Kidney (tissue), 13 donors: ENCODE measurements at regions not wholly inside any gene's neighbourhood (a gene's known extent, or its start where the extent isn't known, plus 50 kb on each side); places are given as distances from the start of the nearest gene placed in this dataset.
A peak's percentile ranks its signal among the peaks of the same experiment; 100 is the strongest.
"Not testable (repeated sequence)": the region's sequence is repeated elsewhere in the genome, so short reads cannot be mapped to it uniquely, and the experiment has no call there.

Experiments
- DNase-seq, 5 donors: peaks; one replicate each; pipeline ENCODE4 v3.0.0-alpha.2; 2013 to 2020
- FAIRE-seq: peaks from 2 replicates; lab custom pipeline; 2012; peaks lifted over from hg19 to GRCh38; lab: Jason Lieb, UNC
- H3K27ac ChIP-seq, 2 donors: one replicate each; pipeline ENCODE4 v1.7.0; 2013; ENCODE audit warnings: low read depth in 2 of 2, low read length in 2 of 2, inconsistent platforms in 1 of 2
- H3K27me3 ChIP-seq: one replicate; pipeline ENCODE4 v1.7.1; 2013; ENCODE audit warnings: low read length, inconsistent platforms; ENCODE audit not compliant: control insufficient read depth, insufficient read depth
- H3K36me3 ChIP-seq, 3 donors: one replicate each; pipeline versions ENCODE4 v1.7.0 to v1.7.1; 2013; ENCODE audit warnings: low read length in 3 of 3, control low read depth in 1 of 3, inconsistent platforms in 1 of 3; ENCODE audit not compliant: insufficient read depth in 3 of 3, control insufficient read depth in 2 of 3
- H3K4me1 ChIP-seq, 3 donors: one replicate each; pipeline versions ENCODE4 v1.7.0 to v1.7.1; 2013; ENCODE audit warnings: low read length in 3 of 3, inconsistent platforms in 1 of 3, low read depth in 1 of 3; ENCODE audit not compliant: control insufficient read depth in 2 of 3, insufficient read depth in 2 of 3
- H3K4me3 ChIP-seq, 3 donors: one replicate each; pipeline versions ENCODE4 v1.7.0 to v1.8.1; 2013; ENCODE audit warnings: low read length in 3 of 3, control low read depth in 1 of 3, inconsistent platforms in 1 of 3
- H3K9ac ChIP-seq, 3 donors: one replicate each; pipeline versions ENCODE4 v1.7.0 to v1.7.1; 2013; ENCODE audit warnings: low read length in 3 of 3, control low read depth in 1 of 3, inconsistent platforms in 1 of 3
- H3K9me3 ChIP-seq, 3 donors: one replicate each; pipeline versions ENCODE4 v1.7.0 to v1.7.1; 2013; ENCODE audit warnings: low read length in 3 of 3, control low read depth in 1 of 3, inconsistent platforms in 1 of 3; ENCODE audit not compliant: control insufficient read depth in 2 of 3, insufficient read depth in 1 of 3
- intact Hi-C: fragments of 100-400 bp; cut with DNase I; formaldehyde crosslinking; loops from one replicate; pipeline ENCODE4 v1.11.1; 2022
- TF ChIP-seq, protein P1 (sequence below): IDR thresholded peaks from 3 replicates; pipeline ENCODE4 v1.5.1; 2012; ENCODE audit warnings: mild to moderate bottlenecking, moderate library complexity, borderline replicate concordance; ENCODE audit not compliant: insufficient read depth; ENCODE audit errors: extremely low read depth
- donor health status: control.
- donor health status: control.
- donor health status: control.
- donor health status: control.
- donor health status: control.
- donor health status: DM: yes; HTN: yes; CAD: no.
- donor health status: Normal renal cell carcinoma (clear cell type).

DNA sequence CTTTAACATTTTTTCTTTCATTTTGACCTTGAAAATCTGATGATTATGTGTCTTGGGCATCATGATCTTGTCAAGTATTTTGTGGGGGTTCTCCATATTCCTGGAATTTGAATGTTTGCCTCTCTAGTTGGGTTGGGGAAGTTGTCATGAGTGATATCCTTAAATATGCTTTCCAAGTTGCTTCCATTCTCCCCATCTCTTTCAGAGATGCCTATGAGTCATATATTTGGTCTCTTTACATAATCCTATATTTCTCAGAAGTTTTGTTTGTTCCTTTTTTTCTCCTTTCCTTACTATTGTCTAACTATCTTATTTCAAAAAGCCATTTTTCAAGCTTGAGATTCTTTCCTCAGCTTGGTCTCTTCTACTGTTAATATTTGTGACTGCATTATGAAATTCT is 69.0 kb upstream of the CCDC80 start:
- no peak for FAIRE-seq
- no peaks in the 10 kb centered on the region for H3K27me3 ChIP-seq
- TF ChIP-seq, protein P1, sequence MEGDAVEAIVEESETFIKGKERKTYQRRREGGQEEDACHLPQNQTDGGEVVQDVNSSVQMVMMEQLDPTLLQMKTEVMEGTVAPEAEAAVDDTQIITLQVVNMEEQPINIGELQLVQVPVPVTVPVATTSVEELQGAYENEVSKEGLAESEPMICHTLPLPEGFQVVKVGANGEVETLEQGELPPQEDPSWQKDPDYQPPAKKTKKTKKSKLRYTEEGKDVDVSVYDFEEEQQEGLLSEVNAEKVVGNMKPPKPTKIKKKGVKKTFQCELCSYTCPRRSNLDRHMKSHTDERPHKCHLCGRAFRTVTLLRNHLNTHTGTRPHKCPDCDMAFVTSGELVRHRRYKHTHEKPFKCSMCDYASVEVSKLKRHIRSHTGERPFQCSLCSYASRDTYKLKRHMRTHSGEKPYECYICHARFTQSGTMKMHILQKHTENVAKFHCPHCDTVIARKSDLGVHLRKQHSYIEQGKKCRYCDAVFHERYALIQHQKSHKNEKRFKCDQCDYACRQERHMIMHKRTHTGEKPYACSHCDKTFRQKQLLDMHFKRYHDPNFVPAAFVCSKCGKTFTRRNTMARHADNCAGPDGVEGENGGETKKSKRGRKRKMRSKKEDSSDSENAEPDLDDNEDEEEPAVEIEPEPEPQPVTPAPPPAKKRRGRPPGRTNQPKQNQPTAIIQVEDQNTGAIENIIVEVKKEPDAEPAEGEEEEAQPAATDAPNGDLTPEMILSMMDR: no peak
- intact Hi-C loops: no loop called here
- no peaks in the 10 kb centered on the region for H3K36me3 ChIP-seq
- no peak for DNase-seq
- H3K9me3 ChIP-seq: no peaks in the 10 kb centered on the region
- H3K27ac ChIP-seq: no peak overlapping the region
- H3K4me3 ChIP-seq: no peak overlapping the region
- H3K9ac ChIP-seq: no peak overlapping the region
- no peaks in the 10 kb centered on the region for H3K4me1 ChIP-seq

DNA sequence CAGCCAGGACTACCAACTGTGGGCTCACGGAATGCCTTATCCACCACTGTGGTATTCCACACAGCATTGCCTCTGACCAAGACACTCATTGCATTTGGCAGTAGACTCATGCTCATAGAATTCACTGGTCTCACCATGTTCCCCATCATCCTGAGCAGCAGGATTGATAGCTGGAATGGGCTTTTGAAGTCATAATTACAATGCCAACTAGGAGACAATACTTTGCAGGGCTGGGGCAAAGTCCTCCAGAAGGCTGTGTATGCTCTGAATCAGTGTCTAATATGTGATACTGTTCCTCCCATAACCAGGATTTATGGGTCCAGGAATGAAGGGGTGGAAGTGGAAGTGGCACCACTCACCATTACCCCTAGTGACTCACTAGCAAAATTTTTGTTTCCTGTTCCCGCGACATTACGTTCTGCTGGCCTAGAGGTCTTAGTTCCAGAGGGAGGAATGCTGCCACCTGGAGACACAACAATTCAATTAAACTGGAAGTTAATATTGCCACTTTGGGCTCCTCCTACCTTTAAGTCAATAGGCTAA is 58.6 kb upstream of the CCDC80 start:
- H3K9me3 ChIP-seq: no peaks in the 10 kb centered on the region
- DNase-seq: no peak
- no peak overlapping the region for H3K9ac ChIP-seq
- TF ChIP-seq, protein P1: no peak
- intact Hi-C loops: no loop called here
- H3K4me1 ChIP-seq: no peaks in the 10 kb centered on the region
- H3K4me3 ChIP-seq: no peak overlapping the region
- no peaks in the 10 kb centered on the region for H3K27me3 ChIP-seq
- FAIRE-seq: no peak
- no peak overlapping the region for H3K27ac ChIP-seq
- H3K36me3 ChIP-seq: no peaks in the 10 kb centered on the region

DNA sequence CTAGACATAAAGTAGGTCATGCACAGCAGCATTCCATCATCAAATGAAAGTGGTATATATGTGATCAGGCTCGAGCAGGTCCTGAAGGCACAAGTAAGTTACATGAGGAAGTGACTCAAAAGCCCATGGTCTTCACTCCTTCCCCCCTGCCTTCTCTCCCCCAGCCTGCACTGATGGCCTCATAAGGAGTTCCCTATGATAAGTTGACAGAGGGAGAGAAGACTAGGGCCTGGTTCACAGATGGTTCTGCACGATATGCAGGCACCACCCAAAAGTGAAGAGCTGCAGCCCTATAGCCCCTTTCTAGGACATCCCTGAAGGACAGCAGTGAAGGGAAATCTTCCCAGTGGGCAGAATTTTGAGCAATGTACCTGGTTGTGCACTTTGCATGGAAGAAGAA is 57.5 kb upstream of the CCDC80 start:
- DNase-seq, H3K9me3 ChIP-seq, H3K36me3 ChIP-seq, H3K4me1 ChIP-seq, H3K27me3 ChIP-seq, H3K27ac ChIP-seq, FAIRE-seq, H3K9ac ChIP-seq, intact Hi-C loops, H3K4me3 ChIP-seq: not testable (repeated sequence)

DNA sequence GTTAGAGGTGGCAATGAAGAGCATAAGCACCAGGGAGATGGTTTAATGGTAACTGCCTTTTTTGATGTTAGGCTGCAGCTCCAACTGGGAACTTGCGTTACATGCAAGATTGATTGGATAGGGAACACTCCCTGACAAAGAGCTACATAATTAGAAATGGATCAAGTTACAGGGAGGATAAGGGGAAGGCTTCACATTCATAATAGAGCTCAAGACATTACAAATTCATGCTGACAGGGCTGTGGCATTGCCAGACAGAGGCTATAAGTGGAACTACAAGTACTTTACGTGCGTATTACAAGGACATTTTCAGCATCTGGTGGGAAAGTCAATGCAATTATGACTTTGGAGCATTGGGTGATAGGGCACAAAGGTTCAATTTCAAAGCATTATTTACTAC is 55.3 kb upstream of the CCDC80 start:
- H3K27me3 ChIP-seq, intact Hi-C loops, H3K27ac ChIP-seq, H3K4me1 ChIP-seq, H3K4me3 ChIP-seq, FAIRE-seq, H3K36me3 ChIP-seq, H3K9ac ChIP-seq, H3K9me3 ChIP-seq: not testable (repeated sequence)
- peak in 1 of 5 donors; percentile 32 for DNase-seq

DNA sequence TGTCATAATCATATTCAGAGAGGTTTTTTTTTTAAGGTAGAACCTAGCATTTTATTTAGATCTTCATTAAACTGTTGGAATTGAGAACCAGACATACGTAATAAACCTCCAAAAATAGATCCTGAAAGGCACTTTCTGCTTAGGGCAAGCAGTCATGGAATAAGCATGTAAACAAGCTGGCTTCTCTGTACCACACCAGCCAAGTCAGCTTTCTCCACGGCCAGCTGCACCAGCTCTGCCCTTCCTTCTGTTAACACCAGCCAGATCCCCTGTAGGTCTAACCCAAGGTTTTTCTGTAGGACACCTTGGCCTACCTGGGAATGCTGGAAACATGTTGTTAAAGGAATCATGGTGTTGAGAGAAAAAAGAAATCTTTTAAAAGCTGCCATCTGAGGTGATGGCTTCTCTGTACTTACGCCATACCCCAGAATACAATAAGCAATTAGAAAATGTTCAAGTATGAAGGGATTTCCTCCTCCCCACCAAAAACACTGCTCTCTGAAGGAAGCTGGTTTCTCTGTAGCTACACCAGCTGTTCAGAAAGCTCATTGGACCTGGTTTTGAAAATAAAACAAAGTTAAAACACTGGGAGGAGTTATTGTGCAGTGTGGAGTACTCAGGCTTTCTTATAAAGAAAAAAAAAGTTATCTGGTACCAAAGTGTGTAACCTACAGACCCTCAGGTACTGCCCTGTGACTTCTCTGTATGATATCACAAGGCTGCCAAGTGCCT is 54.6 kb upstream of the CCDC80 start:
- DNase-seq, H3K27ac ChIP-seq, H3K9me3 ChIP-seq, H3K27me3 ChIP-seq, H3K9ac ChIP-seq, FAIRE-seq, H3K36me3 ChIP-seq, intact Hi-C loops, H3K4me3 ChIP-seq, H3K4me1 ChIP-seq: not testable (repeated sequence)

DNA sequence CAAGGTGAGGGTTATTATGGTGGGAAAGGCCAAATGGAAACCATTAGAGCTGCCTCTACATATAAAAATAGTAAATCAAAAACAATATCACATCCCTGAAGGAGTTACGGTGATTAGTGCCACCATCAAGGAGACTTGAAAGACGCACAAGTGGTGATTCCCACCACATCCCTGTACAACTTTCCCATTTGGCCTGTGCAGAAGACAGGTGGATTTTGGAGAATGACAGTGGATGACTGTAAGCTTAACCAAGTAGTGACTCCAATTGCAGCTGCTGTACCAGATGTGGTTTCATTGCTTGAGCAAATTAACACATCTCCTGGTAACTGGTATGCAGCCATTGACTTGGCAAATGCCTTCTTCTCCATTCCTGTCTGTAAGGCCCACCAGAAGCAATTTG is 54.0 kb upstream of the CCDC80 start:
- H3K27ac ChIP-seq, intact Hi-C loops, FAIRE-seq: not testable (repeated sequence)

More for the DNA sequence above, 54.0 kb upstream of the CCDC80 start:
- DNase-seq, H3K4me3 ChIP-seq, H3K27me3 ChIP-seq, H3K9ac ChIP-seq, H3K4me1 ChIP-seq, H3K36me3 ChIP-seq, H3K9me3 ChIP-seq: not testable (repeated sequence)
